Adrenal gland (tissue), 9 donors: ENCODE measurements at regions not wholly inside any gene's neighbourhood (a gene's known extent, or its start where the extent isn't known, plus 50 kb on each side); places are given as distances from the start of the nearest gene placed in this dataset.
"Not testable (repeated sequence)": the region's sequence is repeated elsewhere in the genome, so short reads cannot be mapped to it uniquely, and the experiment has no call there.

Experiments used
- DNase-seq, 7 donors: peaks; one replicate each; pipeline ENCODE4 v3.0.0-alpha.2; 2019 to 2020
- H3K27ac ChIP-seq, 5 donors: fragments of 200-600 bp; sonication (generic) in 4 of 5; 1 replicate in 3 of 5; 2 replicates in 2 of 5; pipeline versions ENCODE4 v1.5.1 to v1.8.0; 2016 to 2020; ENCODE audit warnings: mild to moderate bottlenecking in 1 of 5
- H3K27me3 ChIP-seq: fragments of 200-600 bp; 2 replicates; pipeline ENCODE4 v1.8.0; 2021
- H3K36me3 ChIP-seq, 2 donors: fragments of 200-600 bp; replicated peaks in 1 of 2; 1 replicate in 1 of 2; 2 replicates in 1 of 2; pipeline versions ENCODE4 v1.5.1 to v1.8.0; 2018 to 2022
- H3K4me1 ChIP-seq, 2 donors: fragments of 200-600 bp; replicated peaks in 1 of 2; 1 replicate in 1 of 2; 2 replicates in 1 of 2; pipeline versions ENCODE4 v1.5.1 to v1.8.0; 2018 to 2021
- H3K4me3 ChIP-seq, 4 donors: fragments of 200-600 bp; sonication (generic) in 3 of 4; one replicate each; pipeline ENCODE4 v1.5.1; 2016 to 2018
- H3K9me3 ChIP-seq, 3 donors: fragments of 200-600 bp; sonication (generic) in 1 of 3; replicated peaks in 1 of 3; 1 replicate in 2 of 3; 2 replicates in 1 of 3; pipeline versions ENCODE4 v1.5.1 to v1.8.0; 2016 to 2021
- CTCF ChIP-seq, 6 experiments: fragments of 450-650 bp in 4 of 6; fragments of 200-600 bp in 2 of 6; sonication (generic) in 1 of 6; IDR thresholded peaks; 1 replicate in 5 of 6; 2 replicates in 1 of 6; pipeline versions ENCODE4 v1.5.1 to v1.8.0; 2016 to 2021; ENCODE audit warnings: antibody characterized with exemption in 6 of 6, mild to moderate bottlenecking in 2 of 6, moderate library complexity in 1 of 6
- POLR2A ChIP-seq, 2 donors: fragments of 450-650 bp; IDR thresholded peaks; one replicate each; pipeline ENCODE4 v1.6.1; 2017; ENCODE audit warnings: antibody characterized with exemption in 2 of 2, mild to moderate bottlenecking in 2 of 2, moderate library complexity in 1 of 2
- WGBS, 4 donors: extraction: QIAGEN DNeasy Blood & Tissue Kit in 2 of 4; methylation state at CpG; one replicate each; pipeline versions ENCODE4 v1.1.5 to v1.1.7; 2013 to 2017; 5-methylcytosine and 5-hydroxymethylcytosine counted together
- intact Hi-C, 2 donors: fragments of 100-400 bp; cut with DNase I; formaldehyde crosslinking; loops; one replicate each; pipeline versions ENCODE4 v1.14.1 to v1.15.0; 2022 to 2023
- donor health status: healthy with polysubstance abuse.
- donor health status: Bipolar disorder and iron deficiency.
- donor health status: DM: yes; HTN: yes; CAD: no.
- donor health status: DM: no; HTN: no; CAD: no.
- donor health status: DM: no; HTN: no; CAD: no.

- no peaks in the 10 kb centered on the region for H3K36me3 ChIP-seq
- 25 to 100% (median 67%) methylated on average over 2 to 4 of the region's 4 CpGs for WGBS, 4 donors
- no peak overlapping the region for H3K27ac ChIP-seq
- no peaks in the 10 kb centered on the region for H3K4me1 ChIP-seq
- no peak for DNase-seq
- no peaks in the 10 kb centered on the region for H3K27me3 ChIP-seq
- H3K9me3 ChIP-seq: no peaks in the 10 kb centered on the region
- TF ChIP-seq CTCF (IDR thresholded peaks at IDR 0.05): no peak
- TF ChIP-seq POLR2A (IDR thresholded peaks at IDR 0.05): no peak
- H3K4me3 ChIP-seq: no peak overlapping the region
- intact Hi-C loops: no loop called here
Measured at GRCh38 chr21:20031807-20032206, 966.4 kb upstream of the NCAM2 start.

DNA sequence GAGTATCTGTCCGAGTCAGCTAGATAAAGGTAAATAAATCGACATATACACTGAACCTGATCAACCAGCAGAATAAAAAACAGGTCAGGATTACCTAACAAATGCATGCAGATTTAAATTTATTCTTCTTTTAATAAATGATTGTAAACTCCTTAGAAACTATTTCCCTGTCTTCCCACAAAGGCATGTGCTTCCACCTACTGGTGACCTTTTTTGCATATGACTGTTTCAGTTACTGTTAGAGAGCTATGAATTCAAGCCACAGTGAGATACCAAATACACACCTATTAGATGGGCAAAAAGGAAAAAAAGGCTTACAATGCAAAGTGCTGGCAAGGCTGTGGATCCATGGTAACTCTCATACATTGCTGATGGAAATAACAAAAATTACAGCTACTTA lies 957.4 kb upstream of the NCAM2 start:
- Histone ChIP-seq H3K27me3 (no peaks in the 10 kb centered on the region), H3K4me3 (no peak overlapping the region), H3K27ac (no peak overlapping the region), H3K36me3 (no peaks in the 10 kb centered on the region), H3K4me1 (no peaks in the 10 kb centered on the region), H3K9me3 (no peaks in the 10 kb centered on the region)
- intact Hi-C loops: no loop called here
- 75 to 86% (median 81%) methylated on average over 2 of the region's 2 CpGs for WGBS, 4 donors
- DNase-seq: no peak
- TF ChIP-seq CTCF (IDR thresholded peaks at IDR 0.05) (peak in 5 of 6 experiments; percentile 5 to 41 (median 30)), POLR2A (IDR thresholded peaks at IDR 0.05) (no peak)

GRCh38 chr21:20045197-20045596 lies 953.0 kb upstream of the NCAM2 start:
- Histone ChIP-seq H3K27ac (no peak overlapping the region), H3K36me3 (no peaks in the 10 kb centered on the region), H3K4me1 (no peaks in the 10 kb centered on the region), H3K4me3 (no peak overlapping the region), H3K27me3 (no peaks in the 10 kb centered on the region), H3K9me3 (no peaks in the 10 kb centered on the region)
- intact Hi-C loops: no loop called here
- no peak for TF ChIP-seq POLR2A (IDR thresholded peaks at IDR 0.05)
- no peak for TF ChIP-seq CTCF (IDR thresholded peaks at IDR 0.05)
- DNase-seq: no peak
- WGBS, 4 donors: 85 to 95% (median 89%) methylated on average over 4 to 5 of the region's 5 CpGs

DNA sequence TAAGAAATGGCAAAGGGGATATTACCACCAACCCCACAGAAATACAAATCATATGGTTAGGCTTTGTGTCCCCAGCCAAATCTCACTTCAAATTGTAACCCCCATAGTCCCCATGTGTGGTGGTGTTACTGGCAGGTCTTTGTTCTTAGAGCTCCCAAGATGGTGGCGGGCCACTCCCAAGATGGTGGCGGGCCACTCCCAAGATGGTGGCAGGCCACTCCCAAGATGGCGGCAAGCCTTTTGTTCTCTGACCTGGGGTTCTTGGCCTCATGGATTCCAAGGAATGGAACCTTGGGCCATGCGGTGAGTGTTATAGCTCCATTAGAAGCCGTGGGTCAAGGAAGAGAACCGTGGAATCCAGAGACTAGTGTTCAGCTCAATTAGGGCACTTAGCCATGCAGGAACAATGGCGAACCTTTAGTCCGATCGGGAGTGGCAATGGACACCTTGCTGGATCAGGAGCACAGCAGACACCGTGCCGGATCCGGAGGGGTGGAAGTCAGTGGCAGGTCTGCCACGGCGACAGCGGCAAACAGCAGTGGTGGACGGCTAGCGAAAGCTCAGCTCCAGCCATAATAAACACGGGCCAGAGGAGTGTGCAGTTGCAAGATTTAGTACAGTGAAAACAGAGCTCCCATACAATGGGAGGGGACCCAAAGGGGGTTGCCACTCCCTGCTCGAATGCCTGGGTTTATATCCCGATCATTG lies 949.9 kb upstream of the NCAM2 start:
- DNase-seq, H3K4me1 ChIP-seq, H3K27ac ChIP-seq, H3K9me3 ChIP-seq, H3K4me3 ChIP-seq, intact Hi-C loops, H3K27me3 ChIP-seq, H3K36me3 ChIP-seq: not testable (repeated sequence)
- WGBS, 4 donors: 87 to 94% (median 90%) methylated on average over 18 to 20 of the region's 20 CpGs

DNA sequence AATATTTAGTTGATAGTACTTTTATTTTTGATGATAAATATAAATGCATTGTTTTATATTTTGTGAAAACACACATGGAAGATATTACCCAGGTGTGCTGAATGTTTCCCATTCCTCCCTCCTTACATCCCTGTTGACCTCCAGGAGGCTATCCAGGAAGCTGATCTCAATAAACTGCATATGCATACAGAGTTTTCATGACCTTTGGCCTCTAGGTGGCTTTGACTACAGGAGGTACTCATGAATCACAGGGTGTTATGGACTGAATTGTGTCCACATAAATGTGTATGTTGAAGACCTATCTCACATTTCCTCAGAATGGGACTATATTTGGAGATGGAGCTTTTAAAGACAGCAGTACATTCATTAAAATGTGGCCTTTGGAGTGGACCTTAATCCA lies 914.9 kb upstream of the NCAM2 start:
- no peaks in the 10 kb centered on the region for H3K9me3 ChIP-seq
- H3K4me1 ChIP-seq: no peaks in the 10 kb centered on the region
- H3K4me3 ChIP-seq: no peak overlapping the region
- no peak overlapping the region for H3K27ac ChIP-seq
- no peaks in the 10 kb centered on the region for H3K36me3 ChIP-seq
- intact Hi-C loops: no loop called here
- TF ChIP-seq CTCF (IDR thresholded peaks at IDR 0.05) (no peak), POLR2A (IDR thresholded peaks at IDR 0.05) (no peak)
- DNase-seq: no peak
- no peaks in the 10 kb centered on the region for H3K27me3 ChIP-seq
